Loucy (cell line): ENCODE measurements at regions not wholly inside any gene's neighbourhood (a gene's known extent, or its start where the extent isn't known, plus 50 kb on each side); places are given as distances from the start of the nearest gene placed in this dataset.

Source experiments
- EZH2phosphoT487 ChIP-seq: fragments of 200-600 bp; IDR thresholded peaks from 2 replicates; pipeline ENCODE4 v1.6.1; 2018; ENCODE audit warnings: antibody characterized with exemption, mild to moderate bottlenecking, moderate library complexity, borderline replicate concordance
- TF ChIP-seq, protein P1 (sequence below): fragments of 200-600 bp; sonication (generic); conservative IDR thresholded peaks from 2 replicates; pipeline ENCODE4 v1.5.1; 2014; ENCODE audit warnings: mild to moderate bottlenecking, antibody characterized with exemption, low read length

DNA sequence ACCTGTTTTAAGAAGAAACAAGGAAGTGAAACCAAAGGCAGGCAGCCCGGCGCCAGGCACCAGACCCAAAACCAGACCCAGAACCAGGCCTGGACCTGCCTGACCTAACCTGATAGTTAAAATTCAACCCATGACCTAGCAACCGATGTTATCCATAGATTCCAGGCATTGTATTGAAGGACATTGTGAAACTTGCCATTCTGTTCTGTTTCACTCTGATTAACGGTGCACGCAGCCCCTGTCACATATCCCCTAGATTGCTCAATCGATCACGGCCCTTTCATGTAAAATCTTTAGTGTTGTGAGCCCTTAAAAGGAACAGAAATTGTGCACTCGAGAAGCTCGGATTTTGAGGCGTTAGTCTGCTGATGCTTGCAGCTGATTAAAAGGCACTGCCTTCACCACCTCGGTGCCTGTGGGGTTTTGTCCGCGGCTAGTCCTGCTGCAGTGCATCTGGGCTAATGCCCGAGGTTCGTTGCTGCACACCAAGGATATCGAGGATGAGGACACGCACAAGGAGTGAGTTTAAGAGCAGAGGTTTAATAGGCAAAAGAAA is 262.5 kb upstream of the TMEM132C start:
- TF ChIP-seq, protein P1, sequence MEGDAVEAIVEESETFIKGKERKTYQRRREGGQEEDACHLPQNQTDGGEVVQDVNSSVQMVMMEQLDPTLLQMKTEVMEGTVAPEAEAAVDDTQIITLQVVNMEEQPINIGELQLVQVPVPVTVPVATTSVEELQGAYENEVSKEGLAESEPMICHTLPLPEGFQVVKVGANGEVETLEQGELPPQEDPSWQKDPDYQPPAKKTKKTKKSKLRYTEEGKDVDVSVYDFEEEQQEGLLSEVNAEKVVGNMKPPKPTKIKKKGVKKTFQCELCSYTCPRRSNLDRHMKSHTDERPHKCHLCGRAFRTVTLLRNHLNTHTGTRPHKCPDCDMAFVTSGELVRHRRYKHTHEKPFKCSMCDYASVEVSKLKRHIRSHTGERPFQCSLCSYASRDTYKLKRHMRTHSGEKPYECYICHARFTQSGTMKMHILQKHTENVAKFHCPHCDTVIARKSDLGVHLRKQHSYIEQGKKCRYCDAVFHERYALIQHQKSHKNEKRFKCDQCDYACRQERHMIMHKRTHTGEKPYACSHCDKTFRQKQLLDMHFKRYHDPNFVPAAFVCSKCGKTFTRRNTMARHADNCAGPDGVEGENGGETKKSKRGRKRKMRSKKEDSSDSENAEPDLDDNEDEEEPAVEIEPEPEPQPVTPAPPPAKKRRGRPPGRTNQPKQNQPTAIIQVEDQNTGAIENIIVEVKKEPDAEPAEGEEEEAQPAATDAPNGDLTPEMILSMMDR: no peak
- TF ChIP-seq EZH2phosphoT487: no peak
